ENCODE measurements at regions not wholly inside any gene's neighbourhood (a gene's known extent, or its start where the extent isn't known, plus 50 kb on each side); places are given as distances from the start of the nearest gene placed in this dataset.

GRCh38 chr11:15580775-15581095, 466.0 kb downstream of the INSC start:
- TF ChIP-seq GATA3 (IDR thresholded peaks at IDR 0.05; ENCODE audit: low read depth, low read length) (no peak), GATA2 (IDR thresholded peaks at IDR 0.05; ENCODE audit: low read depth, low read length) (no peak)

- TF ChIP-seq GATA3 (IDR thresholded peaks at IDR 0.05; ENCODE audit: low read depth, low read length) (peak; percentile 49), GATA2 (IDR thresholded peaks at IDR 0.05; ENCODE audit: low read depth, low read length) (peak; percentile 67)
Measured at GRCh38 chr11:15584158-15584557, 469.4 kb downstream of the INSC start.

- TF ChIP-seq GATA3 (IDR thresholded peaks at IDR 0.05; ENCODE audit: low read depth, low read length) (peak; percentile 31), GATA2 (IDR thresholded peaks at IDR 0.05; ENCODE audit: low read depth, low read length) (peak; percentile 89)
Measured at GRCh38 chr11:15585602-15586331, 471.0 kb downstream of the INSC start.

GRCh38 chr11:15586741-15587473, 472.2 kb downstream of the INSC start:
- no peak for TF ChIP-seq GATA3 (IDR thresholded peaks at IDR 0.05; ENCODE audit: low read depth, low read length)
- TF ChIP-seq GATA2 (IDR thresholded peaks at IDR 0.05; ENCODE audit: low read depth, low read length): peak; percentile 83

- TF ChIP-seq GATA2 (IDR thresholded peaks at IDR 0.05; ENCODE audit: low read depth, low read length) (no peak), GATA3 (IDR thresholded peaks at IDR 0.05; ENCODE audit: low read depth, low read length) (no peak)
Measured at GRCh38 chr11:15589070-15589626, 474.4 kb downstream of the INSC start.

GRCh38 chr11:15590132-15590531, 475.4 kb downstream of the INSC start:
- no peak for TF ChIP-seq GATA3 (IDR thresholded peaks at IDR 0.05; ENCODE audit: low read depth, low read length)
- TF ChIP-seq GATA2 (IDR thresholded peaks at IDR 0.05; ENCODE audit: low read depth, low read length): no peak

- TF ChIP-seq GATA3 (IDR thresholded peaks at IDR 0.05; ENCODE audit: low read depth, low read length): no peak
- TF ChIP-seq GATA2 (IDR thresholded peaks at IDR 0.05; ENCODE audit: low read depth, low read length): no peak
Measured at GRCh38 chr11:15591112-15591537, 476.4 kb downstream of the INSC start.

- TF ChIP-seq GATA2 (IDR thresholded peaks at IDR 0.05; ENCODE audit: low read depth, low read length): no peak
- TF ChIP-seq GATA3 (IDR thresholded peaks at IDR 0.05; ENCODE audit: low read depth, low read length): no peak
Measured at GRCh38 chr11:15594607-15595006, 479.9 kb downstream of the INSC start.

GRCh38 chr11:15599376-15599775, 484.7 kb downstream of the INSC start:
- TF ChIP-seq GATA3 (IDR thresholded peaks at IDR 0.05; ENCODE audit: low read depth, low read length) (no peak), GATA2 (IDR thresholded peaks at IDR 0.05; ENCODE audit: low read depth, low read length) (no peak)

GRCh38 chr11:15602047-15602446, 487.3 kb downstream of the INSC start:
- TF ChIP-seq GATA3 (IDR thresholded peaks at IDR 0.05; ENCODE audit: low read depth, low read length): no peak

- TF ChIP-seq GATA3 (IDR thresholded peaks at IDR 0.05; ENCODE audit: low read depth, low read length) (no peak), GATA2 (IDR thresholded peaks at IDR 0.05; ENCODE audit: low read depth, low read length) (no peak)
Measured at GRCh38 chr11:15602785-15603567, 488.3 kb downstream of the INSC start.

- TF ChIP-seq GATA2 (IDR thresholded peaks at IDR 0.05; ENCODE audit: low read depth, low read length) (no peak), GATA3 (IDR thresholded peaks at IDR 0.05; ENCODE audit: low read depth, low read length) (no peak)
Measured at GRCh38 chr11:15605094-15605493, 490.4 kb downstream of the INSC start.

GRCh38 chr11:15607361-15608036, 492.8 kb downstream of the INSC start:
- no peak for TF ChIP-seq GATA2 (IDR thresholded peaks at IDR 0.05; ENCODE audit: low read depth, low read length)

GRCh38 chr11:15609445-15609844, 494.7 kb downstream of the INSC start:
- TF ChIP-seq GATA3 (IDR thresholded peaks at IDR 0.05; ENCODE audit: low read depth, low read length) (no peak), GATA2 (IDR thresholded peaks at IDR 0.05; ENCODE audit: low read depth, low read length) (no peak)

Measured in SH-SY5Y (cell line).